ENCODE measurements at regions not wholly inside any gene's neighbourhood (a gene's known extent, or its start where the extent isn't known, plus 50 kb on each side); places are given as distances from the start of the nearest gene placed in this dataset.
A peak's percentile ranks its signal among the peaks of the same experiment; 100 is the strongest.

DNA sequence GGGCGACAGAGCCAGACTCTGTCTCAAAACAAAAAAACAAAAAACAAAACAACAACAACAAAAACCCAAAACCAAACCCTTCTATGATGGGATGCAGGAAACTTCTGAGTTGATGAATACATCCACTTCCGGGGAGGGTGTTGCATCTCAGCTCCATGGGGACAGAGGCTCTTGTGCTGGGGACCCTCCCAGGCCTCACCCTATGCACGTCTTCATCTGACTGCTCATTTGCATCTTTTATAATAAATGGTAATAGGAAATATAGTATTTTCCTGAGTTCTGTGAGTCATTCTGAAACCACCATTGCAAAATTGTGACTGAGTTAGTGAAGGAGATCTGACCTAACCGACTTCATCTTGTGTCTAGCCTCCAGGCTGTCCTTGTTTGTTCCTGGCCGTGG lies 109.5 kb upstream of the SLC28A3 start:
- DNase-seq (ENCODE audit: low read depth) = no peak

DNA sequence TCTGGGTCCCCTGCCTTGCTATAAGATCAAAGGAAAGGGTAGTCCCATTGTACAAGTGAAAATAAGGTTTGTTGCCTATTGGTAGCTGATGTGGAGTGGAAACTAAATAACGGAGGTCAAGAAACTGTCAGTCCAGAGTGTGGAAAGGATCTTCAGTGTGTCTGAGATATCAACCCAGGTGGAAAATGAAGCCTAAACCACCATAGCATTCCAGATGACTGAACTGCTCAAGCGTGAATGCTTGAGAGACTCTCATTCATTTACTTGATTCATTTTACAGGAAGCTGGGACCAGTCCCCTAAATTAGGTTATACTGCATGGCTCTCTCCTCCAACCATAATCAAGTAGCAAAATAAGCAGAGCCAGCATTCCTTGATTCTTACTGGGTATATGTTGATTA lies 116.0 kb upstream of the SLC28A3 start:
- DNase-seq (ENCODE audit: low read depth) = peak; percentile 7

DNA sequence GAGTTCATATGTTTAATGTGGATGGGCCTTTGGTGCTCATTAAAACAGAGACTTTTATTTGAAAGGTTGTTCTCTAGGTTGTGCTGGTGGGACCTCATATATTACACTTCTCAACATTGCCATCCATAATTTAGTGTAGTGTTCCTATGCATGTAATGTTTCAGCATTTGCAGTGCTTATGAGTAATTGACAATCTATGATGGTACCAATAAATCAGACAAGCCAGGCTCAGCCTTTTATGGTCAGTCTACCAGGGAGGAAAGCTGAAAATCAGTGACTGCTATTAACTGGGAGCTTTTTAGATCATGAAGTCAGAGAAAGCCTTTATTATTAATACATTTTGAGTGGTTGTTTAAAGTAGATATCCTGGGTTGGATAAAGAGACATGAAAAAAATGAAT lies 120.1 kb upstream of the SLC28A3 start:
- no peak for DNase-seq (ENCODE audit: low read depth)

DNA sequence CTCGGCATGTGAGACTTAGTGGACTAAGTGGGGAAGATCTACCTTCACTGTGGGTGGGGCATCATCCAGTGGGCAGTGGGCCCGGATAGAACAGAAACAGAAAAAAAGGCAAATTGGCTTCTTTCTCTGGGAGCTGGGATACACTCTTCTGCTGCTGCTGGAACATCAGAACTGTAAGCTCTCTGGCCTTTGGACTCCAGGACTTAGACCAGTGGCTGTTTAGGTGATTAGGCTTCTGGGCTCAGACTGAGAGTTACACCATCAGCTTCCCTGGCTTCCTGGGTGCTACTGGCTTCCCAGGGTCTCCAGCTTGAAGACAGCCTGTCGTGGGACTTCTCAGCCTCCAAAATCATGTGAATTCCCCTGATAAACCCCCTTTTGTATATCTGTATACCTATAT lies 122.7 kb upstream of the SLC28A3 start:
- DNase-seq (ENCODE audit: low read depth) = no peak

DNA sequence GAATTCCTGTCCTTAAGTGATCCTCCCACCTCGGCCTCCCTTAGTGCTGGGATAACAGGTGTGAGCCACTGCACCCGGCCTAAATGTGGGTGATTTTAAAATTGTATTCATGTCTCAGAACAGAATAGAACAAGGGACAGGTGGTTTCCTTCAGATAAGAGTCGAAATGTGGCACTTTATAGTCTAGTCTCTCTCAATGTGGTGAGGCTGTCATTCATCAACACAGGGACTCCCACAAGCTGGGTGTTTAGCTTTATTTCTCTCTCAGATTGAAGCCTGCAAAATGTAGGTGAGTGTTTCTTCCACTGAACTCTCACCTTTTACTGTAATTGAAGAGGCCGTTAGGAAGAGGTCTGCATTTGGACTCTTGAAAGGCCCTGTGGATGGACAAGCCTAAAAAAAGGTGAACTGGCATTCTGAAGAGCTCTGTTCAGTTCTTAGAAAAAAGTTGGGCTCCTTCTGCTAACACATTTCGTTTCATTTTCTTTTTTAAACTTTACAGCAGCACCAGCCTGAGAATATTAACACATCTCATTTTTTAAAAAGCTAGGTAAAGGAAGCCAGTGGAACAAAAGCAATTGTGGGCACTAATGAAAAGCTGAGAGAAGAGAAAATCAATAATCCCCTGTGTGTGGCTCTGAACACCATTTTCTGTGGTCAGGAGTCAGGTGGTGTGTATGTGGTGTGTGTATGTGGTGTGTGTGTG lies 126.2 kb upstream of the SLC28A3 start:
- DNase-seq (ENCODE audit: low read depth) = no peak

GRCh38 chr9:84471816-84472215 lies 131.3 kb upstream of the SLC28A3 start:
- no peak for DNase-seq (ENCODE audit: low read depth)

DNA sequence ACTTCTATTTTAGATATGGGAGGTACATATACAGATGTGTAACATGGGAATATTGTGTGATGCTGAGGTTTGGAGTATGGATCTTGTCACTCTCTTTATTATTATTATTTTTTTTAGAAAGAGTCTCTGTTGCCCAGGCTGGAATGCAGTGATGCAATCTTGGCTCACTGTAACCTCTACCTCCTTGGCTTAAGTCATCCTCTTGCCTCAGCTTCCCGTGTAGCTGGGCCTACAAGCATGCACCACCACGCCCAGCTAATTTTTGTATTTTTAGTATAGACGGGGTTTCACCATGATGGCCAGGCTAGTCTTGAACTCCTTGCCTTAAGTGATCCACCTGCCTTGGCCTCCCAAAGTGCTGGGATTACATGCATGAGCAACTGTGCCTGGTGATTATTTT lies 138.4 kb upstream of the SLC28A3 start:
- DNase-seq (ENCODE audit: low read depth) = no peak

DNA sequence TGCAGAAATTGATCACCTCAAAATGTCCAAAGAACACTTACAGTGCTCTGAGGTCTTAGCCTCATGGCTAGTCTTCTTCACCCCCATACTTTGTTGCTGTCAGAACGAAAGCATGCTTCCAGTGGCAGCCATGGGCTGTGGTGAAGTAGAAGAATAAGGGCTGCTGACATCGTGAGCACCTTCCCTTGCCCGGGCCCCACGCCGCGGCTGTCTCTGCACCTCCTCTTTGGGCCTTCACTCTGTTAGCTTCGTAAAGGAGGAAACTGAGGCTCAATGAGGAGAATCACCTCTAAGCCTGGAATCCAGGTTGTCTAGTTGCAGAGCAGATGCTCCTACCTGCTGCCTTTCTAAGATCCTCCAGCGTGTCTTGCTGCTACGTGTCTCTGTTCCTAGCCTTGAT lies 139.5 kb upstream of the SLC28A3 start:
- no peak for DNase-seq (ENCODE audit: low read depth)

GRCh38 chr9:84481231-84481630 lies 140.7 kb upstream of the SLC28A3 start:
- DNase-seq (ENCODE audit: low read depth) = peak; percentile 17

DNA sequence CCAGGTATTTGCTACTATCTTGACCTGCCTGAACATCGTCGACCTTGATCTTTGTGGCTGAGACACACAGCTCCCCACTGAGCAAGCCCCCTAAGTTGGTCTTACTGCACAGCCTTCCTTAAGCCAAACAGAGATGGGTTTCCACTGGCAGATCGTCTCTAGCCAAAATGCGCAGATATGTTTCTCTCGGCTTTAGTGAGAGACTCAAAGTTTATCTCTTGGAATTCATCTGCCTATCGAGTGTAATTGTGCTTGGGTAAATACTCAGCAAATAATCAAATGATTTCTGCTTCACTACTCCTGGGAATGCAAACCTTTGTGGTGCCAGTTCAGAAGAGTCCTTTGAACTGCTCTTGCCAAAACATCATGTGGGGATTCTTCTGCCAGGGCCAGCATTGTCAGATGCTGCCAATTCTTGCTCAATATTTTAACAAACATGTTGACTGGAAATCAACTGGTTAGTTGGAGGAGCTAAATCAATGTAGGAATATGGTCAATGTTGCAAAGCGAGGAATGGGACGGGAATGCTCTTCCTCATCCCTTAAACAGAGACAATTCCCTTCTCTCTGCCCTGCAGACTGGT lies 141.2 kb upstream of the SLC28A3 start:
- peak; percentile 79 for DNase-seq (ENCODE audit: low read depth)

- DNase-seq (ENCODE audit: low read depth) = no peak
Measured at GRCh38 chr9:84482607-84483006, 142.0 kb upstream of the SLC28A3 start.

- no peak for DNase-seq (ENCODE audit: low read depth)
Measured at GRCh38 chr9:84484172-84484571, 143.6 kb upstream of the SLC28A3 start.

DNA sequence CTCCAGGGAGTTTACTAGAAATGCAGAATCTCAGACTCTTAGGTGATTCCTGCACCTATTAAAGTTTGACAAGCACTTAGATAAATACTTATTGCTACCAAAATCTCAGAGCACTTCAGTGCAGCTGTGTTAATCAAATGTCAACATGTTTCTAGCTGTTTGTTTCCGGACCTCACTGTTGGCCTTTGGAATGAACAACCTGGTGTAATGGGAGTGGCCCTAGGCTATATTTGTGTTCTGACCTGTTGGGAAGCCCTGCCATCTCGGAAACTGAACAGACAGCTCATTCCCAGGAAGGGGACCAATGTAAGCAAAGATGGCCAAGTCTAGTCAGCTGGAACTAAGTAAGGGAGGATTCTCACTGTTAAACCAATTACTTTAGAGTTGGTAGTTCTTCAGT lies 145.0 kb upstream of the SLC28A3 start:
- DNase-seq (ENCODE audit: low read depth) = no peak

DNA sequence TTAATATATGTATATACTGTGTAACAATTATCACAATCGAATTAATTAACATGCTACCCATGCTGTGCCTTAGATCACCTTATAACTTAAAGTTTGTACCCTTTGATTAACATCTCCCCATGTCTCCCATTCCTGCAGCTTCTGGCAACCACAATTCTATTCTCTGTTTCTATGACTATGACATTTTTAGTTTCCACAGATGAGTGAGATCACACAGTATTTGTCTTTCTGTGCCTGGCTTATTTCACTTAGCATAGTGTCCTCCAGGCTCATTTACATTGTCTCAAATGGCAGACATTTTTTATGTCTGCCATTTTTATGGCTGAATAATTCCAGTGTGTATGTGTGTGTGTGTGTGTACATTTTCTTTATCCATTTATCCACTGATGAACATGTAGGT lies 146.1 kb upstream of the SLC28A3 start:
- no peak for DNase-seq (ENCODE audit: low read depth)

GRCh38 chr9:84490206-84490841 lies 149.8 kb upstream of the SLC28A3 start:
- DNase-seq (ENCODE audit: low read depth) = no peak

DNA sequence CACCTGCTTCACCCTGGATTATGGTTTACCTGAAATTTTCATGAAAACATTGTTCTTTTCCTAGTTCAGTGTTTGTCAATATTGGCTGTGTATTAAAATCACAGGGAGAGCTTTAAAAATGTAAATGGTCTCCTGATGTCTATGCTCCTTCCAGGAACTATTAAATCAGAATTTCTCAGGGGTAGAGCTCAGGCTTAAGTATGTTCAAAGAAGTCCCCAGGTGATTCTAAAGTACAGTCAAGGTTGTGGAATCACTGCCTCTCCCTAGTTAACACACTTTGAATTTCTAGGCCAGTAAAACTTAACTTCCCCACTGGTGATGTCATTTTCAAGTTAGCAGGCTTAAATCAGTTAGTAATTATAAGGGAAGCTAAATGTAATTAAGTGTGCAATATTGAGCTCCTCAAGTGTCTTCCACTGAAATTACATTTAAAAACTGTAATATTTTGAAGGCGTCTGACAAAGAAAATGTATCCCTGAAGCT lies 150.3 kb upstream of the SLC28A3 start:
- peak; percentile 21 for DNase-seq (ENCODE audit: low read depth)

GRCh38 chr9:84492366-84493159 lies 152.0 kb upstream of the SLC28A3 start:
- DNase-seq (ENCODE audit: low read depth) = no peak

DNA sequence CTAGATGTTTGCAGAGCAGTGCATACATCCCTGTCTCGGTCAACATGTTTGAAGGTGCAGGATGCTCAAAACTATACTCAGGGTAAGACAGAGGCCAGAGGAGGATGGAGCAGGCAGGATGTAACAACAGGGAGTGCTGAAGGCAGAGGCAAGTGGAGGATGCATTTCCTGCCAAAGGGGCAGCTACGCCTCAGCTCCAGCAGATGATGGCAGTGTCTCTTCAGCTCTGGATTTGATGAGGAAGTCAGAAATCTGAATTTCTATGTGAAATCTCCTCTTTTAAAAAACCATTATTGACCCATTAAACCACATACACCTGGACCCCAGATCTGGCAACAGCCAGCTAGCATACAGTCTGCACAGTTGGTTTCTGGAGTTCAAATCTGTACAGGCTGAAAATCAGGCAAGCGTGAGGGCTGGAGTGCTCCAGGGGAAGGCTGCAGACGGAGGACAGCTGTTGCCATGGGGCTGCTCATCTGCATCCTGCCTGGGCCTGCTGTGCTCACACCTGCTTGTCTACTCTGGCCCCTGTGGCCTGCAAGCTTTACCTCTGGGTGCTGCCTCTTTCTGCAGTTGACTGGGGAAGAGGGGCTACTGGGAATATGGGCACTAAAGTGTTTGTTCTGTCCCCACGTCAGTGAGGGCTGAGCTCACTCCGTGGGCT lies 152.9 kb upstream of the SLC28A3 start:
- DNase-seq (ENCODE audit: low read depth) = no peak

DNA sequence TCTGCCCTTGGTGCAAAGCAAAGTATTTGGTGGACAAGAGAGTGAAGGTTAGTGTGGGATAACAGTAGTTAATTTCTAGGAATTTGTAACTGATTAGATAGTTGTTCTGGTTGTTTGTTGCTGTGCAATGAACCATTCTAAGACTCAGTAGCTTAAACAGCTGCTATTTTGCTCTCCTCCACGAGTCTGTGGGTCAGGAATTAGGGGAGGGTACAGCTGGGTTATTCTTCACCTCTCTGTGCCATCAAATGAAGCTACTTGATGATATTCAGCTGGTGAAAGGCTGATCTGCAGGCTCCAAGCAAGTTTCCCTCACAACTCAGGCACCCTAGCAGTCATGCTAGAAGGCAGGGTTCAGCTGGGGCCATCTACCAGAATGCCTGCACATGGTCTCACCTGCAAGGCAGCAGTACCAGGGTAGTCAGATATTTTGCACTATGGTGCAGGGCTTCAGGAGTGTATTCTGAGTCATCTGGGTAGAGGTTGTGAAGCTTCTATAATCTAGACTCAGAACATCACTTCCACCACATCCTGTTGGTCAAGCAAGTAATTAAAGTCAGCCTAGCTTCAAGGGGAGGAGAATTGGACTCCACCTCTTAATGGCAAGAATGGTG lies 159.5 kb upstream of the SLC28A3 start:
- DNase-seq (ENCODE audit: low read depth) = peak; percentile 47

- DNase-seq (ENCODE audit: low read depth) = no peak
Measured at GRCh38 chr9:84500826-84501225, 160.3 kb upstream of the SLC28A3 start.

DNA sequence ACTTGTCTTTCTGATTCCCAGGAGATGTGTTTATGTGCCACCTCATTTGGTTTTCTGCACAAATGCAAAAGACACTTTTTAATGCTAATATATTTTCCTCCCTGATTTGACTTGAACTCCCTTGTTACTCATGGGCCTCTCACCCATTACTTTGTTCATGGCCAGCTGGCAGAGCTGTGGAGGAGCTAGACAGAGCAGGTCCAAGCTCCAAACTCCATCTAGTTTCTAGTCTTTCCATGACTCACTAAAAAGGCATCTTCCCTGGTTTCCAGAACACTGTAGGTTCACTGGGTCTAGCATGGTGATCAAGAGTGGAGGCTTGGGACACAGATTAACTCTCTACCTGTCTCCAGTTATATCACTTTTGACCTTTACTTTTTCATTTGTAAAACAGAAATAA lies 161.0 kb upstream of the SLC28A3 start:
- peak; percentile 55 for DNase-seq (ENCODE audit: low read depth)

DNA sequence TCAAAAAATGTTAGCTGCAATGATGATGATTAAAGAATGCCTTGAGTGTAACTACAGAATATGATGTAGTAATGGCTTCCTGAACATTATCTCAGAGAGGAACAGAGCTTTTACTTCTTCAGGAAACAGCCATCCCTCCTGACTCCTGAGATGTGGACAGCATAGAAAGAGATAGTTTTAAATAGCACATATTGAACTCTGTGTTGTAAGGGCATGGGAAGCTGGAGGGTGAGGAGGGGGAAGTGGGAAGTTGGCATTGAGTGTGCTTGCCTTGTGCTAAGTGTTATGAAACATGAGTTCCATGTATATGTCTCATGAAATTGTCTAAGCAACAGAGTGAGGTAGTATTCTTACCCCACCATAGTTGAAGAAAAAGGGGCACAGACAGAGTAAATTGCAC lies 161.5 kb upstream of the SLC28A3 start:
- DNase-seq (ENCODE audit: low read depth) = no peak
